Parathyroid adenoma (tissue), 2 donors: ENCODE measurements at regions not wholly inside any gene's neighbourhood (a gene's known extent, or its start where the extent isn't known, plus 50 kb on each side); places are given as distances from the start of the nearest gene placed in this dataset.
"Not testable (repeated sequence)": the region's sequence is repeated elsewhere in the genome, so short reads cannot be mapped to it uniquely, and the experiment has no call there.

Experiments
- H2AFZ ChIP-seq: fragments of 300-600 bp; sonication (generic); one replicate; pipeline ENCODE4 v1.7.0; 2017; ENCODE audit warnings: antibody characterized with exemption, mild to moderate bottlenecking
- H3K27ac ChIP-seq: fragments of 300-600 bp; sonication (generic); one replicate; pipeline ENCODE4 v1.7.0; 2017
- H3K27me3 ChIP-seq: fragments of 300-600 bp; sonication (generic); one replicate; pipeline ENCODE4 v1.7.0; 2017; ENCODE audit warnings: low read length; ENCODE audit not compliant: control insufficient read depth, insufficient read depth
- H3K36me3 ChIP-seq: fragments of 300-600 bp; sonication (generic); one replicate; pipeline ENCODE4 v1.7.0; 2017; ENCODE audit warnings: low read length; ENCODE audit not compliant: control insufficient read depth, insufficient read depth
- H3K4me1 ChIP-seq: fragments of 300-600 bp; sonication (generic); one replicate; pipeline ENCODE4 v1.7.0; 2017; ENCODE audit warnings: control low read depth
- H3K4me2 ChIP-seq: fragments of 300-600 bp; sonication (generic); one replicate; pipeline ENCODE4 v1.7.0; 2017; ENCODE audit warnings: low read length
- H3K4me3 ChIP-seq: fragments of 300-600 bp; sonication (generic); one replicate; pipeline ENCODE4 v1.7.0; 2017; ENCODE audit warnings: low read depth, low read length
- H3K79me2 ChIP-seq: fragments of 300-600 bp; sonication (generic); one replicate; pipeline ENCODE4 v1.7.0; 2017; ENCODE audit warnings: control low read depth
- H3K9ac ChIP-seq: fragments of 300-600 bp; sonication (generic); one replicate; pipeline ENCODE4 v1.7.0; 2017; ENCODE audit warnings: mild to moderate bottlenecking
- H3K9me3 ChIP-seq: fragments of 300-600 bp; sonication (generic); one replicate; pipeline ENCODE4 v1.7.0; 2017; ENCODE audit warnings: low read length; ENCODE audit not compliant: control insufficient read depth
- CTCF ChIP-seq: fragments of 300-600 bp; sonication (generic); IDR thresholded peaks from one replicate; pipeline ENCODE4 v1.7.0; 2017; ENCODE audit warnings: antibody characterized with exemption, mild to moderate bottlenecking
- donor health status: primary hyperparathyroidism.

DNA sequence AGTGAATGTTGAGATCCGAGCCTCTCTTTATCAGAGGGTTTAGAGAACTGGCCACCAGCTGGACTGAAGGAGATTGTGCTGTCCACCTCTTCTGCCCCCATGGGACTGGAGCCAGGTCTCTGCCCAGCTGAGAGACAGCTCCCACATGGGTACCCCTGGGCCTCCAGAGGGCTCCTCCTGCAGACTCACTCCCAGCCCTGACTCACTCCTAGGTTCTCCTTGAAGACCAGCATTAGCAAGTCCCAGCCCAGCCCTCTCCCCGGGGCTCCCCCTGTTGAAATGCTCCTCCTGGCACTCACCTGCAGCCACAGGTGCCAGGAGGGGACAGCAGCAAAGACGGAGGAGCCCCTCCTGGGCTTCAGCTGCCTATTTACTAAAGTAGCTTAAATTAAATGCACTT lies 126.9 kb downstream of the CXCL12 start:
- Histone ChIP-seq H3K9ac (no peak overlapping the region), H3K9me3 (no peaks in the 10 kb centered on the region), H3K4me1 (peaks cover 15% of the 10 kb centered on the region), H3K4me3 (no peak overlapping the region), H3K27ac (no peak overlapping the region), H3K4me2 (no peak overlapping the region), H2AFZ (peak overlapping the region; percentile 19), H3K79me2 (no peaks in the 10 kb centered on the region), H3K27me3 (no peaks in the 10 kb centered on the region), H3K36me3 (no peaks in the 10 kb centered on the region)
- no peak for TF ChIP-seq CTCF

- peaks cover 7% of the 10 kb centered on the region for H3K4me1 ChIP-seq
- no peaks in the 10 kb centered on the region for H3K27me3 ChIP-seq
- no peaks in the 10 kb centered on the region for H3K79me2 ChIP-seq
- H3K9me3 ChIP-seq: no peaks in the 10 kb centered on the region
- TF ChIP-seq CTCF: no peak
- H2AFZ ChIP-seq: peak overlapping the region; percentile 3
- no peak overlapping the region for H3K4me3 ChIP-seq
- H3K36me3 ChIP-seq: no peaks in the 10 kb centered on the region
- H3K9ac ChIP-seq: no peak overlapping the region
- H3K27ac ChIP-seq: no peak overlapping the region
- H3K4me2 ChIP-seq: no peak overlapping the region
Measured at GRCh38 chr10:44253769-44254462, 131.0 kb downstream of the CXCL12 start.

DNA sequence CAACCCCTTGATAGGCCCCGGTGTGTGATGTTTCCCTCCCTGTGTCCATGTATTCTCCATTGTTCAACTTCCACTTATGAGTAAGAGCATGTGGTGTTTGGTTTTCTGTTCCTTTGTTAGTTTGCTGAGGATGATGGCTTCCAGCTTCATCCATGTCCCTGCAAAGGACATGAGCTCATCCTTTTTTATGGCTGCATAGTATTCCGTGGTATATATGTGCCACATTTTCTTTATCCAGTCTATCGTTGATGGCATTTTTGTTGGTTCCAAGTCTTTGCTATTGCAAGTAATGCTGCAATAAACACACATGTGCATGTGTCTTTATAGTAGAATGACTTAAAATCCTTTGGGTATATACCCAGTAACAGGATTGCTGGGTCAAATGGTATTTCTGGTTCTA lies 132.3 kb downstream of the CXCL12 start:
- not testable (repeated sequence) for H2AFZ ChIP-seq, H3K36me3 ChIP-seq, H3K9ac ChIP-seq, H3K9me3 ChIP-seq, H3K79me2 ChIP-seq, H3K4me1 ChIP-seq, H3K27ac ChIP-seq, H3K27me3 ChIP-seq, H3K4me2 ChIP-seq, H3K4me3 ChIP-seq

- H3K4me3 ChIP-seq, H3K79me2 ChIP-seq: not testable (repeated sequence)
Measured at GRCh38 chr10:44249933-44250332, 135.0 kb downstream of the CXCL12 start.

DNA sequence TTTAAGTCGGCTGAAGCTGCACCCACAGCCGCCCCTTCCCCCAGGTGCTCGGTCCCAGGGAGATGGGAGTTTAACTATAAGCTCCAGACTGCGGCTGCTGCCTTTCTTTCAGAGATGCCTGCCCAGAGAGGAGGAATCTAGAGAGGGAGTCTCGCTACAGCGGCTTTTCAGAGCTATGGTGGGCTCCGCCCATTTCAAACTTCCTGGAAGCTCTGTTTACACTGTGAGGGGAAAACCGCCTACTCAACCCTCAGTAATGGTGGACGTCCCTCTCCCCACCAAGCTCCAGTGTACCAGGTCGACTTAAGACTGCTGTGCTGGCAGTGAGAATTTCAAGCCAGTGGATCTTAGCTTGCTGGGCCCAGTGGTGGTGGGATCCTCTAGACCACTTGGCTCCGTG lies 135.4 kb downstream of the CXCL12 start:
- Histone ChIP-seq H3K4me3 (no peak overlapping the region), H3K4me1 (peaks cover 6% of the 10 kb centered on the region), H2AFZ (no peak overlapping the region)

More at GRCh38 chr10:44249933-44250332, 135.0 kb downstream of the CXCL12 start:
- not testable (repeated sequence) for H3K9me3 ChIP-seq, H3K27ac ChIP-seq, H3K4me2 ChIP-seq, H3K27me3 ChIP-seq, H3K36me3 ChIP-seq, H3K9ac ChIP-seq, H3K4me1 ChIP-seq, H2AFZ ChIP-seq

DNA sequence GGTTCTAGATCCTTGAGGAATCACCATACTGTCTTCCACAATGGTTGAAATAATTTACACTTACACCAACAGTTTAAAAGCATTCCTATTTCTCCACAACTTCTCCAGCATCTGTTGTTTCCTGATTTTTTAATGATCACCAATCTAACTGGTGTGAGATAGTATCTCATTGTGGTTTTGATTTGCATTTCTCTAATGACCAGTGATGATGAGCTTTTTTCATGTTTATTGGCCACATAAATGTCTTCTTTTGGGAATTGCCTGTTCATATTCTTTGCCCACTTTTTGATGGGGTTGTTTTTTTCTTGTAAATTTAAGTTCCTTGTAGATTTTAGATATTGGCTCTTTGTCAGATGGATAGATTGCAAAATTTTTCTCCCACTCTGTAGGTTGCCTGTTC lies 138.2 kb downstream of the CXCL12 start:
- not testable (repeated sequence) for H2AFZ ChIP-seq, H3K27me3 ChIP-seq, H3K27ac ChIP-seq, H3K9ac ChIP-seq, H3K4me1 ChIP-seq, H3K36me3 ChIP-seq, H3K4me2 ChIP-seq, H3K9me3 ChIP-seq, H3K4me3 ChIP-seq, H3K79me2 ChIP-seq

More for the DNA sequence above, 135.4 kb downstream of the CXCL12 start:
- no peak overlapping the region for H3K9ac ChIP-seq
- H3K27me3 ChIP-seq: no peaks in the 10 kb centered on the region
- H3K36me3 ChIP-seq: no peaks in the 10 kb centered on the region
- no peaks in the 10 kb centered on the region for H3K9me3 ChIP-seq
- H3K79me2 ChIP-seq: no peaks in the 10 kb centered on the region
- no peak overlapping the region for H3K4me2 ChIP-seq
- H3K27ac ChIP-seq: no peak overlapping the region
- TF ChIP-seq CTCF: no peak

DNA sequence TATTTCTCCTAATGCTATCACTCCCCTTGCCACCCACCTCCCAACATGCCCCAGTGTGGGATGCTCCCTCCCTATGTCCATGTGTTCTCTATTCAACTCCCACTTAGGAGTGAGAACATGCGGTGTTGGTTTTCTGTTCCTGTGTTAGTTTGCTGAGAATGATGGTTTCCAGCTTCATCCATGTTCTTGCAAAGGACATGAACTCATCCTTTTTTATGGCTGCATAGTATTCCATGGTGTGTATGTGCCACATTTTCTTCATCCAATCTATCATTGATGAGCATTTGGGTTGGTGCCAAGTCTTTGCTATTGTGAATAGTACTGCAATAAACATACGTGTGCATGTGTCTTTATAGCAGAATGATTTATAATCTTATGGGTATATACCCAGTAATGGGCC lies 138.6 kb downstream of the CXCL12 start:
- H2AFZ ChIP-seq, H3K27ac ChIP-seq, H3K79me2 ChIP-seq, H3K4me3 ChIP-seq, H3K36me3 ChIP-seq, H3K4me1 ChIP-seq, H3K4me2 ChIP-seq, H3K9me3 ChIP-seq, H3K27me3 ChIP-seq, H3K9ac ChIP-seq: not testable (repeated sequence)
